GM19025 (cell line): ENCODE measurements at regions not wholly inside any gene's neighbourhood (a gene's known extent, or its start where the extent isn't known, plus 50 kb on each side); places are given as distances from the start of the nearest gene placed in this dataset.

Experiments used
- ATAC-seq: cut with Tn5 transposase; IDR thresholded peaks from one replicate; pipeline ENCODE4 v1.9.1; 2021; ENCODE audit warnings: mild to moderate bottlenecking, low read depth, moderate library complexity; ENCODE audit not compliant: unreplicated experiment

- ATAC-seq, result no peak
Observed at GRCh38 chr18:46318356-46318755, 214.2 kb downstream of the HAUS1 start.

DNA sequence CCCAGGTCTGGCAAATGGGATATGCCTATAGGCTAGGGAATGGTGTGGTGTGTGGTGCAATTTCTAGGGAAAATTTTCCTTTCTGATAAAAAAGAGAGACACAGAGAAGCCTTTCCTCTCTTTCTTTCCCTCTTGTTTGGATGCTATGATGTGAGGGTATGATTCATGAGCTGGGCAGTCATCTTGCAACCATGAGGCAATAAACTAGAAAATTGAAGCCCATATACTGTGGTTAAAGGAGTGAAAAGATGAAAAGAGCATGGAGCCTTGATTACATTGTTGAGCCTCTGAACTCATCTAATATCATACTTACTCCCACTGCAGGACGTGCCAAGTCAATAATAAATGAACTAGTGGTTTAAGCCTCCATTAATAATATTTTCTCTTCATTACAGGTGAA is 215.6 kb downstream of the HAUS1 start:
- ATAC-seq, result no peak

DNA sequence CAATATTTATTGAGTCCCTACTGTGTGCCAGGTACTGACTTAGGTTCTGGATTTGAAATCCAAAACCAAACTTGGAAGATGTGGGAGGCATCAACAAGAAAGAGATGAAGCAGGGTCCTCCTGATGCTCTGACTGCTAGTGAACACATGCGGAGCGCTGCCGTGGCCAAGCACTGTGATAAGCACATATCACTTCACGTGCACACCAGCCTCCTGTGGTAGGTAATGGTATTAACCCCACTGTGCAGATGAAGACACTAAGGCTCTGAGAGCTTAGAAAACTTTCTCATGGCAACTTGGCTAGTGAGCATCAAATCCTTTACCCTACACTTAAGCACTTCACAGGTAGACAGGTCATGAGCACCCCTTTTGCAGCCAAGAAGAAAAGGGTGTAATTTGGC is 216.1 kb downstream of the HAUS1 start:
- no peak for ATAC-seq

DNA sequence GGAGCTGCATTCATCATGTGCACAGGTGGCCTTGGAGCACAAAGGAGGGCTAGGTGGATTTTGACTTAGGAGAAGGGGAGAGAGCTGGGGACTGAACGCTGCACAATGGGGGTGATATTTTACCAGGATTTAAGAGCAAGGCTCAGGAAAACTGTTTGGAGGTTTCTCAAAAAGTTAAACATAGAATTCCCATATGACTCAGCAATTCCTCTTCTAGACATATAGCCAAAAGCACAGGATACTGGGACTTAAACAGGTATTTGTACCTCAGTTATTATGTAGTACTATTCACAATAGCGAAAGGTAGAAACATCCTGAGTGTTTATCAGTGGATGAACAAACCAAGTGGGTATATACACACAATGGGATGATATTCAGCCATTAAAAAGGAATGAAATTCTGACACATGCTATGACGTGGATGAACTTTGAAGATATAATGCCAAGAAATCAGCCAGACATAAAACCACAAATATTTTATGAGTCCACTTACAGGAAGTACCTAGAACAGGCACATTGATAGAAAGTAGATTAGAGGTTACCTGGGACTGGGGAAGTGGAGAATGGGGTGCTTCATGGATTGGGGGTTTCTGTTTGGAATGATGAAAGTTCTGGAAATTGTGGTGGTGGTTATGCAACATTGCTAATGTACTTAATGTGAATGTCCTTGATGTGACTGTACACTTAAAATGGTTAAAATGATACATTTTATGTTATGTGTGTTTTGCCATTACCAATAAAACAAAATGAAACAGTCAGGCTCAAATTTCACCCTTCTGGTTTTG is 216.9 kb downstream of the HAUS1 start:
- ATAC-seq, result no peak

GRCh38 chr18:46321955-46322354 is 217.8 kb downstream of the HAUS1 start:
- no peak for ATAC-seq

- no peak for ATAC-seq
Observed at GRCh38 chr18:46322411-46322891, 218.3 kb downstream of the HAUS1 start.

GRCh38 chr18:46322941-46323340 is 218.8 kb downstream of the HAUS1 start:
- no peak for ATAC-seq

GRCh38 chr18:46324087-46324955 is 220.1 kb downstream of the HAUS1 start:
- ATAC-seq, result no peak

- ATAC-seq, result no peak
Observed at GRCh38 chr18:46325895-46326294, 221.7 kb downstream of the HAUS1 start.

- no peak for ATAC-seq
Observed at GRCh38 chr18:46329736-46330246, 225.6 kb downstream of the HAUS1 start.

DNA sequence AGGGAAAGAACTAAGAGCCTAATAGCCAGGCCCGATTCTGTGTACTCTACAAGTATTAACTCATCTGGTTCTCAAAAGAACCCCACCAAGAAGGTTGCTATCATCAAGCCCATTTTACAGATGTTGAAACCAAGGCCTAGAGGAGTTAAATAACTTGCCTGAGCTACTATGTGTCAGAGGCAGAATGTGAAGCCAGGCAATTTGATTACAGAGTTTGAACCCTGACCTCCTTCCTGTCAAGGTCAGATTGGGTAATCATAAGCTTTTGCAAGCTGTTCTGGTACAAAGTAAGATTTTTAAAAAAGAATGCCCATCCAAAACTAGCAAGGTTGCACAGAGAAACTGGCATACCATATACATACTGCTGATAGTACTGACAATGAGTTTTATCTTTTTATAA is 227.1 kb downstream of the HAUS1 start:
- ATAC-seq, result no peak

DNA sequence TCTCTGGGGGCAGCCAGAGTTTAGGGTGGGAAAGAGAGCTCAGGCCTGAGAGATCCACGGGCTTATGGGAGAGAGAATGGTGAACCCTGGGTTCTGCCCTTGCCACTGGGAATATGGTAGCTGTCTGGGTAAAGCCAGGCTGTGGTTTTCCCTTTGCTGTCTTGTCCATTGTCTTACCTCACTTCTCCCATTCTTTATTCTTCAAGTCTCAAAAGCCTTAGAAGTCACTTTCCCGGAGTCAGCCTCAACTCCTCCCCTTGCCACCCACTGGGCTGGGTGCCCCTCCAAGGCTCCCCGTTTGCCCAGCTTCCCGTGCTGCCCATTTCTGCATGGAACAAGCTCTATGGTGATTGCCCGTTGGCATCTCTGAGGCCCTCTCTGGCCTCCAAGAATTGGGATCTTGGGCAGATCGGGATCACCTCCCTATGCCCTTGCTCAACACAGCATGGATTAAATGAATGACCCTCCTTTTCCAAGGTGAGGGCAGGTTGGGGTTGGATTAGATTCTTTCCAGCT is 228.2 kb downstream of the HAUS1 start:
- ATAC-seq, result no peak

- no peak for ATAC-seq
Observed at GRCh38 chr18:46332921-46333341, 228.7 kb downstream of the HAUS1 start.

DNA sequence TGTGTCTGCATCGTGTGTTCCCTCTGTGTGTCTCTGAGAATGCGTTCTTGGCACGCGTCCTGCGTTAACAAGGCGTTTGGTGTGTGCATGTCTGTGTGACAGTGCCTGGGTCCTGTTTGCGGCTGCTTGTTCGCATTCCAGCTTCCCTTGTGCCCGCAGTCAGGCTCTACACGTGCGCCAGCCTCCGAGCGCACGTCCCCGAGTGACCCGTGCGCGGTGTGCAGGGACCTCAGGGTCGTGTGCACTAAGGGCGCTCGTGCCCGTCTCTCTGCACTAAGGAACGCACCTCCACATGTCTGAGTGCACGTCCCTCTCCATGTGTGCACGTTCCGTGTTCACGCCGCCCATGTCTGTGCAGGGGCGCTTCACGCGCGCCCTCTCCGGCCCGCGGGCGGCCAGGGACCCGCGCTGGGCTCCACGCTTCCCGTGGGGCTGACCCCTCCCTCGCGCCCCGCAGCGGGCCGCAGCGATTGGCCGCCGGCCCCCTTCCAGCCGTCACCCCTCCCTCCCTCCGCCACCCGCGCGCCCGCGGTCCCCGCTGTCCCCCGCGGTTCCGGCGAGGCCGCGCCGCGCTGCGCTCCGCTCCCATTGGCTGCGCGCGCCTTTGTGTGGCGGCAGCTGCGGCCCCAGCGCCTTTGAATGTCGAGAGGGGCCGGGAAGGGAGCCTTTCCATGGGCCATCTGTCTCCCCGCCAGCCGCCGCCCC is 229.4 kb downstream of the HAUS1 start:
- ATAC-seq, result no peak

DNA sequence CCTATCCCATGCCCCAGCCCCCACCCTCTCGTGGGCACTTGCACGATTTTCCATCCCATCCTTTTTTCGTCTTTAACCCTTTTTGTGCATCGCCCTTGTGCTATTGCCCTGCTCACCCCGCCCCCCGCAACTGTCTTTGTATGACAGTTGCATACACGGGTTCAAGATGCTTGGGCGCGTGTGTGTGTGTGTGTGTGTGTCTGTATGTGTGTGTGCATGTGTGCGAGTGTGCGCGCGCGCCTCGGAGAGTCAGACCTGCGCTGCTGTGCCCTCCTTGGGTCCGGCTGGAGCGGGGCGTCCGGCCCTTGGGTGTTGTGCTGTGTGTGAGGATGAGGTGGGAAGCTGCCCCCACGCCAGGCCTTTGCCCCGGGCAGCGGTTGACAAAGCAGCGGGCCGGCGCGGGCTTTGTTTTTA is 230.7 kb downstream of the HAUS1 start:
- no peak for ATAC-seq

DNA sequence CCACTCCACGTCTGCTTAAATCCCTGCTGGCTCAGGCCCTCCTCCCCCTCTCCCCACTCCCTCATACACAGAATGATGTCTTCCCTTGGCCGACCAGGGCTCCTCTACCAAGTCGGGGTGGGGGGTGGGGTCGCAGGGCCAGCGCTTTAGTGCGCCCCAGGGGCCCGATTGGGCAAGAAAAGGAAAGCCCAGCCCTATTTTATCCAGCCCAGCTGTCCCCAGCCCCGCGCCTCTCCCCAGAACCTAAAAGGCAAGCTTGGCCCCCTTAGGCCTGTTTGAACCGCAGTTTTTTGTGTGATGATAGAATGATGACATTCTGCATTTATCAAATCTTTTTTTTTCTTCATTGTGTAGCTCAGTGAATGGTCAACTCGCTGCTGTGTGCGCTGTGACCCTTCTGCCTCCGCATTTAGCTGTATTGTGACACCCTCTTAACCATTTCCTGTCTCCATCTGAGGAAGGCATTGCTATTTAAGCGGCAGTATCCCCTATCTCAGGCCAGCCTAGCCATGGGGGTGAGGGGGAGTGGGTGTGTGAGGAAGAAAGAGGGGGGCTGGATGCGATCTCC is 231.4 kb downstream of the HAUS1 start:
- ATAC-seq, result no peak

DNA sequence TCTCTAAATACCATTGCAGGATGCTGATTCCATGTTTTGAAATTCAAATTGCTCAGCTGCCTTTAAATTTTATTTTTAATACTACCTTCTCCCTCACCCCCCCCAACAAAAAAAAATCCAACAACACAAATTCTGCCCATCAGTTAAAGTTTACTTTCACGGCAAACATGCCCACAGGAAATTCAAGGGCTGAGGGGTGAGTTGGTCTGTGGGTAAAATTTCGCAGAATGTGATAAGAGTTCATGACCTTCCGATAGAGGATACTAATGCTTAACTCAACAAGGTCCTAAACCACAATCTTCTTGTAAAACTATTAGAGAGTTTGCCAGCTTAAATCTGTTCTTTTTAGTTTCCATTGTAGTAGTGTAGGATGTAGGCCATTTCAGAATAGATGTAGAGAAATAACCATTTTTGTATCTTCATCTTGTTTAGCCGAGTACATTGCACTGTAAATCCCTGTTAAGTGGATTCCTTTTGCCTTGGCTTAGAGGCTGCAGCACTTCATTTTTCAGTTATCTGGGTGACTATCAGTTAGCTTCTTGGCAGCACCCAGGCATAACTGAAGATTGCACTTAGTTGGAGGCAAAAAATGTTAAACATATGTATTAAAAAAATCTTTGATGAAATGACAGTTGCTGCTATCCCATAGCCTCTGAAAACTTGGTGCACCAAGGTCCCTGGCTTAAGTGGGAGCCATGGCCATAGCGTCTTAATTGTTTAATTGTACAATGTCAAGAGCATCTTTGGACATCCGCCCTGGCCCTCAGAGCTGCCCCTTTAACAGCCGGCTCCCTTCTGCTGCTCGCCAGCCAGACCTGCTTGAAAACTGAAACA is 232.3 kb downstream of the HAUS1 start:
- ATAC-seq, result no peak

DNA sequence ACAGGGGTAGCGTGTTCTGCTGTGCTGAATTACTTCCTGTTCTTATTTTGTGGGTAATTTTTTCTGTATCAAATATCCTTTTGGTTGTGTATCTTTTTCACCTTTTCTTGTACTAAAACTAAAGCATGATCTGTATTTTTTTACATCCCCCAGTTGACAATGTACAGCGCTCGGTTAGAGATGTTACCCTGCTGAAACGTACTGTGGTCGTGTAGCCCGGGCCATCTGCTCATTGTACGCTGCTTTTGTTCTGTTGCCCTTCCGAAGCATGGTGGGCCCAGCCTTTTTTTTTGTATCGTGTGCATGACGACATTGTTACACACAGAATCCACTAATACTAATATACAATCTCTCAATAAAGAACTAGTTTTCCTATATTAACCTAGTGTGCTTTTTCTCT is 233.1 kb downstream of the HAUS1 start:
- no peak for ATAC-seq

DNA sequence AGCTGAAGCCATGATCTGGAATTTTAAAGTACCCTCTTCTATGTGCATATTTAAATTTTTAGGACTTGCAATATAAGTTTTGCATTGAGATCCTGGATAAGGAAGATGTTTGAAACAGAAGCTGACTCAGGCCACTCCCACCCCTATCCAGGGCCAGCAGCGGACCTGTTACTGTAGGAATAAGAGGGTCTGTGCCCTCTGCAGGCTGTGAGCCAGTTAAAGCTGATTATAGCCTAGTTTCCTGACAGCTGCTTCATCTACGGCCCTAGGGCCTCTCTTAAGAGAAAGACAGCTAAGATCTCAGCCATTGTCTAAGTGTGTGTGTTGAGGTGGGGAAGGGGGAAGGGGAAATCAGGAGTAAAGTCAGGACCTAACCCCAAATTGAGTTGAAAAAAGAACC is 234.0 kb downstream of the HAUS1 start:
- no peak for ATAC-seq
